GM23338 (cell line): ENCODE measurements at regions not wholly inside any gene's neighbourhood (a gene's known extent, or its start where the extent isn't known, plus 50 kb on each side); places are given as distances from the start of the nearest gene placed in this dataset.

Experiments used
- ATAC-seq: fragments of 200-7000 bp; cut with Tn5 transposase; 3 replicates; pipeline ENCODE4 v1.9.1; 2020
- DNase-seq: peaks from one replicate; pipeline ENCODE4 v3.0.0-alpha.2; 2015; ENCODE audit warnings: low spot score
- H2AFZ ChIP-seq: fragments of 200-600 bp; sonication (generic); 2 replicates; pipeline ENCODE4 v1.8.0; 2016; ENCODE audit warnings: antibody characterized with exemption, mild to moderate bottlenecking, moderate library complexity
- H3F3A ChIP-seq: fragments of 200-600 bp; sonication (generic); replicated peaks from 2 replicates; pipeline ENCODE4 v1.8.0; 2017; ENCODE audit warnings: antibody characterized with exemption, mixed run types, low read depth
- H3K27ac ChIP-seq: fragments of 200-600 bp; sonication (generic); 2 replicates; pipeline ENCODE4 v1.6.1; 2016; ENCODE audit warnings: low read depth
- H3K27me3 ChIP-seq: fragments of 200-600 bp; sonication (generic); 2 replicates; pipeline ENCODE4 v1.8.0; 2016; ENCODE audit warnings: mild to moderate bottlenecking, mixed run types, moderate library complexity; ENCODE audit not compliant: insufficient read depth
- H3K36me3 ChIP-seq: fragments of 200-600 bp; sonication (generic); 2 replicates; pipeline ENCODE4 v1.8.0; 2016; ENCODE audit warnings: mild to moderate bottlenecking; ENCODE audit not compliant: insufficient read depth
- H3K4me1 ChIP-seq: fragments of 200-600 bp; sonication (generic); 2 replicates; pipeline ENCODE4 v1.8.0; 2016; ENCODE audit warnings: mild to moderate bottlenecking, moderate library complexity; ENCODE audit not compliant: insufficient read depth
- H3K4me2 ChIP-seq: fragments of 200-600 bp; sonication (generic); 2 replicates; pipeline ENCODE4 v1.7.1; 2017; ENCODE audit warnings: mixed run types
- H3K4me3 ChIP-seq: fragments of 200-600 bp; sonication (generic); 2 replicates; pipeline ENCODE4 v1.6.1; 2016; ENCODE audit warnings: mixed run types
- H3K79me2 ChIP-seq: fragments of 200-600 bp; sonication (generic); replicated peaks from 2 replicates; pipeline ENCODE4 v1.8.0; 2017; ENCODE audit warnings: mild to moderate bottlenecking; ENCODE audit not compliant: insufficient read depth
- H3K9me2 ChIP-seq: fragments of 200-600 bp; sonication (generic); 2 replicates; pipeline ENCODE4 v1.8.0; 2017; ENCODE audit not compliant: insufficient read depth
- H4K20me1 ChIP-seq: fragments of 200-600 bp; sonication (generic); replicated peaks from 2 replicates; pipeline ENCODE4 v1.8.0; 2017; ENCODE audit warnings: mild to moderate bottlenecking; ENCODE audit not compliant: insufficient read depth
- H3K27ac Mint-ChIP-seq: 2 replicates; pipeline ENCODE4 v1.8.0; 2020; ENCODE audit warnings: inconsistent platforms, mild to moderate bottlenecking, moderate library complexity, mixed read lengths
- H3K27me3 Mint-ChIP-seq: 3 replicates; pipeline ENCODE4 v1.8.0; 2022; ENCODE audit warnings: low read depth, mild to moderate bottlenecking, moderate library complexity, mixed read lengths, inconsistent platforms; ENCODE audit not compliant: insufficient read depth, poor library complexity
- H3K36me3 Mint-ChIP-seq: 3 replicates; pipeline ENCODE4 v1.8.0; 2021; ENCODE audit warnings: low read depth, mild to moderate bottlenecking, inconsistent platforms, moderate library complexity, mixed read lengths
- H3K4me1 Mint-ChIP-seq: 3 replicates; pipeline ENCODE4 v1.8.0; 2020; ENCODE audit warnings: mild to moderate bottlenecking, inconsistent platforms, mixed read lengths
- H3K4me3 Mint-ChIP-seq: 3 replicates; pipeline ENCODE4 v1.8.0; 2021; ENCODE audit warnings: moderate library complexity, mild to moderate bottlenecking, inconsistent platforms, mixed read lengths
- H3K9me3 Mint-ChIP-seq: 3 replicates; pipeline ENCODE4 v1.8.0; 2020; ENCODE audit warnings: moderate library complexity, mild to moderate bottlenecking, inconsistent platforms, mixed read lengths
- CREB1 ChIP-seq: fragments of 250-450 bp; sonication (Bioruptor Pico); IDR thresholded peaks from 2 replicates; pipeline ENCODE4 v1.5.0; 2020; ENCODE audit warnings: low read depth, mild to moderate bottlenecking, moderate library complexity
- CTCF ChIP-seq, 2 experiments: fragments of 200-600 bp in 1 of 2; sonication (generic) in 1 of 2; conservative IDR thresholded peaks; 2 replicates each; pipeline versions ENCODE4 v1.5.1 to v1.6.1; 2016 to 2017; ENCODE audit warnings: antibody characterized with exemption in 2 of 2, low read depth in 2 of 2, mild to moderate bottlenecking in 2 of 2, moderate library complexity in 1 of 2
- ETS1 ChIP-seq: IDR thresholded peaks from 2 replicates; pipeline ENCODE4 v1.6.1; 2016; ENCODE audit warnings: antibody characterized with exemption
- EZH2 ChIP-seq: fragments of 200-600 bp; sonication (generic); IDR thresholded peaks from one replicate; pipeline ENCODE4 v1.8.0; 2017; ENCODE audit warnings: antibody characterized with exemption, mild to moderate bottlenecking, low read depth; ENCODE audit not compliant: unreplicated experiment
- EZH2phosphoT487 ChIP-seq: fragments of 200-600 bp; sonication (generic); IDR thresholded peaks from one replicate; pipeline ENCODE4 v1.8.1; 2018; ENCODE audit warnings: antibody characterized with exemption; ENCODE audit not compliant: unreplicated experiment
- JUNB ChIP-seq: IDR thresholded peaks from one replicate; pipeline ENCODE4 v1.6.1; 2016; ENCODE audit warnings: antibody characterized with exemption; ENCODE audit not compliant: unreplicated experiment
- POLR2AphosphoS5 ChIP-seq: IDR thresholded peaks from 2 replicates; pipeline ENCODE4 v1.6.1; 2016; ENCODE audit warnings: antibody characterized with exemption, low read depth
- REST ChIP-seq: IDR thresholded peaks from one replicate; pipeline ENCODE4 v1.6.1; 2018; ENCODE audit warnings: antibody characterized with exemption; ENCODE audit not compliant: unreplicated experiment
- STAT1 ChIP-seq: IDR thresholded peaks from one replicate; pipeline ENCODE4 v1.6.1; 2016; ENCODE audit warnings: antibody characterized with exemption; ENCODE audit not compliant: unreplicated experiment
- ZNF114 ChIP-seq: fragments of 250-450 bp; sonication (Bioruptor Pico); IDR thresholded peaks from 2 replicates; pipeline ENCODE4 v1.5.0; 2020; ENCODE audit warnings: mild to moderate bottlenecking, moderate library complexity
- ZNF331 ChIP-seq: fragments of 250-450 bp; sonication (Bioruptor Pico); IDR thresholded peaks from 2 replicates; pipeline ENCODE4 v1.5.0; 2020; ENCODE audit warnings: low read depth, mild to moderate bottlenecking, moderate library complexity
- ZNF462 ChIP-seq: fragments of 250-450 bp; sonication (Bioruptor Pico); IDR thresholded peaks from 2 replicates; pipeline ENCODE4 v1.5.0; 2020; ENCODE audit warnings: mild to moderate bottlenecking, moderate library complexity

GRCh38 chrX:150152546-150152945 lies 210.6 kb upstream of the MAMLD1 start:
- Histone ChIP-seq H3K27me3 (no peaks in the 10 kb centered on the region), H3K36me3 (no peaks in the 10 kb centered on the region), H3K79me2 (no peaks in the 10 kb centered on the region), H4K20me1 (no peaks in the 10 kb centered on the region), H2AFZ (no peak overlapping the region), H3K4me1 (no peaks in the 10 kb centered on the region), H3K9me2 (no peaks in the 10 kb centered on the region), H3K4me3 (no peak overlapping the region), H3F3A (no peaks in the 10 kb centered on the region), H3K27ac (no peak overlapping the region), H3K4me2 (no peak overlapping the region)
- ATAC-seq: no peak
- no peak for DNase-seq
- Mint-ChIP-seq H3K27me3 (peaks cover 4% of the 10 kb centered on the region), H3K36me3 (no peaks in the 10 kb centered on the region), H3K4me1 (no peaks in the 10 kb centered on the region), H3K27ac (no peak overlapping the region), H3K9me3 (no peaks in the 10 kb centered on the region), H3K4me3 (no peak overlapping the region)
- TF ChIP-seq EZH2: no peak
- TF ChIP-seq ZNF462 (CRISPR knock-in tag): no peak
- no peak for TF ChIP-seq ZNF331
- no peak for TF ChIP-seq CTCF (conservative IDR thresholded peaks at IDR 0.05; ENCODE audit: low read depth in 2 of 2)
- no peak for TF ChIP-seq ETS1
- TF ChIP-seq POLR2AphosphoS5: no peak
- TF ChIP-seq JUNB: no peak
- TF ChIP-seq EZH2phosphoT487: no peak
- TF ChIP-seq STAT1: no peak
- TF ChIP-seq CREB1: no peak
- no peak for TF ChIP-seq ZNF114
- TF ChIP-seq REST: no peak
